ENCODE measurements at regions not wholly inside any gene's neighbourhood (a gene's known extent, or its start where the extent isn't known, plus 50 kb on each side); places are given as distances from the start of the nearest gene placed in this dataset.

- TF ChIP-seq CTCF (IDR thresholded peaks at IDR 0.05) (no peak), SIN3A (IDR thresholded peaks at IDR 0.05; ENCODE audit: borderline replicate concordance, low read depth, low read length) (no peak), TAF1 (IDR thresholded peaks at IDR 0.05; ENCODE audit: borderline replicate concordance, low read depth, low read length) (no peak), NRF1 (IDR thresholded peaks at IDR 0.05; ENCODE audit: low read depth, low read length) (no peak), JUND (IDR thresholded peaks at IDR 0.05) (no peak), SMC3 (IDR thresholded peaks at IDR 0.05; ENCODE audit: low read depth, low read length) (no peak), FOSL2 (IDR thresholded peaks at IDR 0.05; ENCODE audit: borderline replicate concordance, low read depth) (no peak), YY1 (IDR thresholded peaks at IDR 0.05; ENCODE audit: low read depth) (no peak), POLR2AphosphoS5 (IDR thresholded peaks at IDR 0.05; ENCODE audit: low read depth, low read length) (no peak)
- TF ChIP-seq, protein P1, sequence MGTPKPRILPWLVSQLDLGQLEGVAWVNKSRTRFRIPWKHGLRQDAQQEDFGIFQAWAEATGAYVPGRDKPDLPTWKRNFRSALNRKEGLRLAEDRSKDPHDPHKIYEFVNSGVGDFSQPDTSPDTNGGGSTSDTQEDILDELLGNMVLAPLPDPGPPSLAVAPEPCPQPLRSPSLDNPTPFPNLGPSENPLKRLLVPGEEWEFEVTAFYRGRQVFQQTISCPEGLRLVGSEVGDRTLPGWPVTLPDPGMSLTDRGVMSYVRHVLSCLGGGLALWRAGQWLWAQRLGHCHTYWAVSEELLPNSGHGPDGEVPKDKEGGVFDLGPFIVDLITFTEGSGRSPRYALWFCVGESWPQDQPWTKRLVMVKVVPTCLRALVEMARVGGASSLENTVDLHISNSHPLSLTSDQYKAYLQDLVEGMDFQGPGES (IDR thresholded peaks at IDR 0.05; ENCODE audit: low read depth, low read length), result no peak
- TF ChIP-seq, protein P2, sequence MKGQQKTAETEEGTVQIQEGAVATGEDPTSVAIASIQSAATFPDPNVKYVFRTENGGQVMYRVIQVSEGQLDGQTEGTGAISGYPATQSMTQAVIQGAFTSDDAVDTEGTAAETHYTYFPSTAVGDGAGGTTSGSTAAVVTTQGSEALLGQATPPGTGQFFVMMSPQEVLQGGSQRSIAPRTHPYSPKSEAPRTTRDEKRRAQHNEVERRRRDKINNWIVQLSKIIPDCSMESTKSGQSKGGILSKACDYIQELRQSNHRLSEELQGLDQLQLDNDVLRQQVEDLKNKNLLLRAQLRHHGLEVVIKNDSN (IDR thresholded peaks at IDR 0.05; ENCODE audit: borderline replicate concordance, low read depth), result no peak
Observed at GRCh38 chr4:58411904-58412303, 1301.7 kb upstream of the IGFBP7 start.

All from SK-N-SH (cell line).